GM23338 (cell line): ENCODE measurements at regions not wholly inside any gene's neighbourhood (a gene's known extent, or its start where the extent isn't known, plus 50 kb on each side); places are given as distances from the start of the nearest gene placed in this dataset.
A peak's percentile ranks its signal among the peaks of the same experiment; 100 is the strongest.

ENCODE experiments used
- ATAC-seq: fragments of 200-7000 bp; cut with Tn5 transposase; 3 replicates; pipeline ENCODE4 v1.9.1; 2020
- DNase-seq: peaks from one replicate; pipeline ENCODE4 v3.0.0-alpha.2; 2015; ENCODE audit warnings: low spot score
- H2AFZ ChIP-seq: fragments of 200-600 bp; sonication (generic); 2 replicates; pipeline ENCODE4 v1.8.0; 2016; ENCODE audit warnings: antibody characterized with exemption, mild to moderate bottlenecking, moderate library complexity
- H3F3A ChIP-seq: fragments of 200-600 bp; sonication (generic); replicated peaks from 2 replicates; pipeline ENCODE4 v1.8.0; 2017; ENCODE audit warnings: antibody characterized with exemption, mixed run types, low read depth
- H3K27ac ChIP-seq: fragments of 200-600 bp; sonication (generic); 2 replicates; pipeline ENCODE4 v1.6.1; 2016; ENCODE audit warnings: low read depth
- H3K27me3 ChIP-seq: fragments of 200-600 bp; sonication (generic); 2 replicates; pipeline ENCODE4 v1.8.0; 2016; ENCODE audit warnings: mild to moderate bottlenecking, mixed run types, moderate library complexity; ENCODE audit not compliant: insufficient read depth
- H3K36me3 ChIP-seq: fragments of 200-600 bp; sonication (generic); 2 replicates; pipeline ENCODE4 v1.8.0; 2016; ENCODE audit warnings: mild to moderate bottlenecking; ENCODE audit not compliant: insufficient read depth
- H3K4me1 ChIP-seq: fragments of 200-600 bp; sonication (generic); 2 replicates; pipeline ENCODE4 v1.8.0; 2016; ENCODE audit warnings: mild to moderate bottlenecking, moderate library complexity; ENCODE audit not compliant: insufficient read depth
- H3K4me2 ChIP-seq: fragments of 200-600 bp; sonication (generic); 2 replicates; pipeline ENCODE4 v1.7.1; 2017; ENCODE audit warnings: mixed run types
- H3K4me3 ChIP-seq: fragments of 200-600 bp; sonication (generic); 2 replicates; pipeline ENCODE4 v1.6.1; 2016; ENCODE audit warnings: mixed run types
- H3K79me2 ChIP-seq: fragments of 200-600 bp; sonication (generic); replicated peaks from 2 replicates; pipeline ENCODE4 v1.8.0; 2017; ENCODE audit warnings: mild to moderate bottlenecking; ENCODE audit not compliant: insufficient read depth
- H3K9me2 ChIP-seq: fragments of 200-600 bp; sonication (generic); 2 replicates; pipeline ENCODE4 v1.8.0; 2017; ENCODE audit not compliant: insufficient read depth
- H4K20me1 ChIP-seq: fragments of 200-600 bp; sonication (generic); replicated peaks from 2 replicates; pipeline ENCODE4 v1.8.0; 2017; ENCODE audit warnings: mild to moderate bottlenecking; ENCODE audit not compliant: insufficient read depth
- H3K27ac Mint-ChIP-seq: 2 replicates; pipeline ENCODE4 v1.8.0; 2020; ENCODE audit warnings: inconsistent platforms, mild to moderate bottlenecking, moderate library complexity, mixed read lengths
- H3K27me3 Mint-ChIP-seq: 3 replicates; pipeline ENCODE4 v1.8.0; 2022; ENCODE audit warnings: low read depth, mild to moderate bottlenecking, moderate library complexity, mixed read lengths, inconsistent platforms; ENCODE audit not compliant: insufficient read depth, poor library complexity
- H3K36me3 Mint-ChIP-seq: 3 replicates; pipeline ENCODE4 v1.8.0; 2021; ENCODE audit warnings: low read depth, mild to moderate bottlenecking, inconsistent platforms, moderate library complexity, mixed read lengths
- H3K4me1 Mint-ChIP-seq: 3 replicates; pipeline ENCODE4 v1.8.0; 2020; ENCODE audit warnings: mild to moderate bottlenecking, inconsistent platforms, mixed read lengths
- H3K4me3 Mint-ChIP-seq: 3 replicates; pipeline ENCODE4 v1.8.0; 2021; ENCODE audit warnings: moderate library complexity, mild to moderate bottlenecking, inconsistent platforms, mixed read lengths
- H3K9me3 Mint-ChIP-seq: 3 replicates; pipeline ENCODE4 v1.8.0; 2020; ENCODE audit warnings: moderate library complexity, mild to moderate bottlenecking, inconsistent platforms, mixed read lengths
- CREB1 ChIP-seq: fragments of 250-450 bp; sonication (Bioruptor Pico); IDR thresholded peaks from 2 replicates; pipeline ENCODE4 v1.5.0; 2020; ENCODE audit warnings: low read depth, mild to moderate bottlenecking, moderate library complexity
- EZH2 ChIP-seq: fragments of 200-600 bp; sonication (generic); IDR thresholded peaks from one replicate; pipeline ENCODE4 v1.8.0; 2017; ENCODE audit warnings: antibody characterized with exemption, mild to moderate bottlenecking, low read depth; ENCODE audit not compliant: unreplicated experiment
- EZH2phosphoT487 ChIP-seq: fragments of 200-600 bp; sonication (generic); IDR thresholded peaks from one replicate; pipeline ENCODE4 v1.8.1; 2018; ENCODE audit warnings: antibody characterized with exemption; ENCODE audit not compliant: unreplicated experiment
- NANOG ChIP-seq: IDR thresholded peaks from 2 replicates; pipeline ENCODE4 v1.6.1; 2016; ENCODE audit warnings: antibody characterized with exemption, borderline replicate concordance
- POLR2AphosphoS5 ChIP-seq: IDR thresholded peaks from 2 replicates; pipeline ENCODE4 v1.6.1; 2016; ENCODE audit warnings: antibody characterized with exemption, low read depth
- TF ChIP-seq, protein P1 (sequence below): IDR thresholded peaks from one replicate; pipeline ENCODE4 v1.6.1; 2018; ENCODE audit warnings: antibody characterized with exemption; ENCODE audit not compliant: unreplicated experiment
- TF ChIP-seq, protein P2 (sequence below), 2 experiments: fragments of 200-600 bp in 1 of 2; sonication (generic) in 1 of 2; conservative IDR thresholded peaks; 2 replicates each; pipeline versions ENCODE4 v1.5.1 to v1.6.1; 2016 to 2017; ENCODE audit warnings: antibody characterized with exemption in 2 of 2, low read depth in 2 of 2, mild to moderate bottlenecking in 2 of 2, moderate library complexity in 1 of 2
- TF ChIP-seq, protein P3 (sequence below): fragments of 250-450 bp; sonication (Bioruptor Pico); IDR thresholded peaks from 2 replicates; pipeline ENCODE4 v1.5.0; 2020; ENCODE audit warnings: mild to moderate bottlenecking, moderate library complexity

DNA sequence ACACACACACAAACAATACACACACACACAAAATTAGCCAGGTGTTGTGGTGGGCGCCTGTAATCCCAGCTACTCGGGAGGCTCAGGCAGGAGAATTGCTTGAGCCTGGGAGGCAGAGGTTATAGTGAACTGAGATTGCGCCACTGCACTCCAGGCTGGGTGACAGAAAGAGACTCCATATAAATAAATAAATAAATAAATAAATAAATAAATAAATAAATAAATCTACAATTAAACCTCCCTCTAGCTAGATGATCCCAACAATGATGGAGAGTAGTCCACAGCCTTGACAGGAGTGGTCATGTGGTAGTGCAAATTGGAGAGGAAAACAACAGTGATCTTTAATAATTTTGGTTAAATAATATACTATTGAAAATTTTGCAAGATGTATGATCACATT, 1739.0 kb upstream of the C9orf72 start:
- Histone ChIP-seq H3K27me3 (no peaks in the 10 kb centered on the region), H3K27ac (no peak overlapping the region), H3K9me2 (no peaks in the 10 kb centered on the region), H3K4me1 (no peaks in the 10 kb centered on the region), H3F3A (no peaks in the 10 kb centered on the region), H3K36me3 (no peaks in the 10 kb centered on the region), H3K79me2 (no peaks in the 10 kb centered on the region), H2AFZ (no peak overlapping the region), H3K4me3 (no peak overlapping the region), H4K20me1 (no peaks in the 10 kb centered on the region), H3K4me2 (no peak overlapping the region)
- ATAC-seq (no peak), DNase-seq (no peak)
- TF ChIP-seq EZH2 (no peak), NANOG (no peak), EZH2phosphoT487 (no peak), POLR2AphosphoS5 (no peak)
- TF ChIP-seq, protein P1, sequence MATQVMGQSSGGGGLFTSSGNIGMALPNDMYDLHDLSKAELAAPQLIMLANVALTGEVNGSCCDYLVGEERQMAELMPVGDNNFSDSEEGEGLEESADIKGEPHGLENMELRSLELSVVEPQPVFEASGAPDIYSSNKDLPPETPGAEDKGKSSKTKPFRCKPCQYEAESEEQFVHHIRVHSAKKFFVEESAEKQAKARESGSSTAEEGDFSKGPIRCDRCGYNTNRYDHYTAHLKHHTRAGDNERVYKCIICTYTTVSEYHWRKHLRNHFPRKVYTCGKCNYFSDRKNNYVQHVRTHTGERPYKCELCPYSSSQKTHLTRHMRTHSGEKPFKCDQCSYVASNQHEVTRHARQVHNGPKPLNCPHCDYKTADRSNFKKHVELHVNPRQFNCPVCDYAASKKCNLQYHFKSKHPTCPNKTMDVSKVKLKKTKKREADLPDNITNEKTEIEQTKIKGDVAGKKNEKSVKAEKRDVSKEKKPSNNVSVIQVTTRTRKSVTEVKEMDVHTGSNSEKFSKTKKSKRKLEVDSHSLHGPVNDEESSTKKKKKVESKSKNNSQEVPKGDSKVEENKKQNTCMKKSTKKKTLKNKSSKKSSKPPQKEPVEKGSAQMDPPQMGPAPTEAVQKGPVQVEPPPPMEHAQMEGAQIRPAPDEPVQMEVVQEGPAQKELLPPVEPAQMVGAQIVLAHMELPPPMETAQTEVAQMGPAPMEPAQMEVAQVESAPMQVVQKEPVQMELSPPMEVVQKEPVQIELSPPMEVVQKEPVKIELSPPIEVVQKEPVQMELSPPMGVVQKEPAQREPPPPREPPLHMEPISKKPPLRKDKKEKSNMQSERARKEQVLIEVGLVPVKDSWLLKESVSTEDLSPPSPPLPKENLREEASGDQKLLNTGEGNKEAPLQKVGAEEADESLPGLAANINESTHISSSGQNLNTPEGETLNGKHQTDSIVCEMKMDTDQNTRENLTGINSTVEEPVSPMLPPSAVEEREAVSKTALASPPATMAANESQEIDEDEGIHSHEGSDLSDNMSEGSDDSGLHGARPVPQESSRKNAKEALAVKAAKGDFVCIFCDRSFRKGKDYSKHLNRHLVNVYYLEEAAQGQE, result no peak
- TF ChIP-seq, protein P2, sequence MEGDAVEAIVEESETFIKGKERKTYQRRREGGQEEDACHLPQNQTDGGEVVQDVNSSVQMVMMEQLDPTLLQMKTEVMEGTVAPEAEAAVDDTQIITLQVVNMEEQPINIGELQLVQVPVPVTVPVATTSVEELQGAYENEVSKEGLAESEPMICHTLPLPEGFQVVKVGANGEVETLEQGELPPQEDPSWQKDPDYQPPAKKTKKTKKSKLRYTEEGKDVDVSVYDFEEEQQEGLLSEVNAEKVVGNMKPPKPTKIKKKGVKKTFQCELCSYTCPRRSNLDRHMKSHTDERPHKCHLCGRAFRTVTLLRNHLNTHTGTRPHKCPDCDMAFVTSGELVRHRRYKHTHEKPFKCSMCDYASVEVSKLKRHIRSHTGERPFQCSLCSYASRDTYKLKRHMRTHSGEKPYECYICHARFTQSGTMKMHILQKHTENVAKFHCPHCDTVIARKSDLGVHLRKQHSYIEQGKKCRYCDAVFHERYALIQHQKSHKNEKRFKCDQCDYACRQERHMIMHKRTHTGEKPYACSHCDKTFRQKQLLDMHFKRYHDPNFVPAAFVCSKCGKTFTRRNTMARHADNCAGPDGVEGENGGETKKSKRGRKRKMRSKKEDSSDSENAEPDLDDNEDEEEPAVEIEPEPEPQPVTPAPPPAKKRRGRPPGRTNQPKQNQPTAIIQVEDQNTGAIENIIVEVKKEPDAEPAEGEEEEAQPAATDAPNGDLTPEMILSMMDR (conservative IDR thresholded peaks at IDR 0.05; ENCODE audit: low read depth in 2 of 2), result no peak
- no peaks in the 10 kb centered on the region for H3K4me1 Mint-ChIP-seq
- H3K27me3 Mint-ChIP-seq, result no peaks in the 10 kb centered on the region
- no peak overlapping the region for H3K4me3 Mint-ChIP-seq
- H3K27ac Mint-ChIP-seq, result no peak overlapping the region
- no peaks in the 10 kb centered on the region for H3K36me3 Mint-ChIP-seq
- H3K9me3 Mint-ChIP-seq, result no peaks in the 10 kb centered on the region

DNA sequence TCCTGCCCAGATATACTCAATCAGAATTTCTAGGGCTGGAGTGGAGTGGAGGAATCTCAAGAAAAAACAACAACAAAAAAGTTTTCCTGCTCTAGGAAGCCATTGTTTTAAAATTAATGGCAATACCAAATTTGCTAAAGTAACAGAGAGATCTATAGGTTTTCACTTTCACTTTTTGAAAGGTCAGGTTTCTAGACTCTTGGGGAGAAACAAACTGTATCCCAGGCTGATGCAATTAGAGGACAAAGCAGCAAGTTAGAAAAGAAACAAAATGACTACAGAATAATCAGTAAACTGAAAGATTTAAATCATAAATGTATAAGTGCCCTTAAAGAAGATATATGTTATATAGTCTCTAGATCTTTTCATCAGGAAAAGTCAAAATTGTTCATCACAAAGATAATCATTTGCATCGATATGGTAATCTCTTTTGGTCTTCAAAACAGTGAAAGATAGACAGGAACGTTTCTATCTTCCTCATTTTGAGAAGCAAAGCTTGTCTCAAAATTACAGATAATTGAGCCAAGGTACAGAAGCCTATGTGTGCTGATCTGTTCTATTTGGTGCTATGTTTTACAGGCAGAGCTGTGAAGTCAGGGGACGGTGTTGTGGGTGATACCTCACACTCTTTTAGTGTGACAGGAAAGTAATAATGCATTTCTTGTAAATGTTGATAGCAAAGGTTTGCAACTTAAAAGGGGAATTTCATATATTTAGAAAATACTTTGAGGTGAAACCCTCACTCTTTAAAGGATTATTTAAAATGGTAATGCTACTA, 1746.6 kb upstream of the C9orf72 start:
- Histone ChIP-seq H3K79me2 (no peaks in the 10 kb centered on the region), H3K27ac (no peak overlapping the region), H3K4me3 (no peak overlapping the region), H3K27me3 (no peaks in the 10 kb centered on the region), H3F3A (no peaks in the 10 kb centered on the region), H3K4me1 (peaks cover 11% of the 10 kb centered on the region), H2AFZ (no peak overlapping the region), H3K36me3 (no peaks in the 10 kb centered on the region), H4K20me1 (no peaks in the 10 kb centered on the region), H3K4me2 (no peak overlapping the region), H3K9me2 (no peaks in the 10 kb centered on the region)
- Mint-ChIP-seq H3K27ac (peak overlapping the region; percentile 66), H3K4me3 (no peak overlapping the region), H3K36me3 (no peaks in the 10 kb centered on the region), H3K9me3 (no peaks in the 10 kb centered on the region), H3K27me3 (peaks cover 3% of the 10 kb centered on the region), H3K4me1 (peaks cover 24% of the 10 kb centered on the region)
- DNase-seq (no peak), ATAC-seq (no peak)
- TF ChIP-seq, protein P3, sequence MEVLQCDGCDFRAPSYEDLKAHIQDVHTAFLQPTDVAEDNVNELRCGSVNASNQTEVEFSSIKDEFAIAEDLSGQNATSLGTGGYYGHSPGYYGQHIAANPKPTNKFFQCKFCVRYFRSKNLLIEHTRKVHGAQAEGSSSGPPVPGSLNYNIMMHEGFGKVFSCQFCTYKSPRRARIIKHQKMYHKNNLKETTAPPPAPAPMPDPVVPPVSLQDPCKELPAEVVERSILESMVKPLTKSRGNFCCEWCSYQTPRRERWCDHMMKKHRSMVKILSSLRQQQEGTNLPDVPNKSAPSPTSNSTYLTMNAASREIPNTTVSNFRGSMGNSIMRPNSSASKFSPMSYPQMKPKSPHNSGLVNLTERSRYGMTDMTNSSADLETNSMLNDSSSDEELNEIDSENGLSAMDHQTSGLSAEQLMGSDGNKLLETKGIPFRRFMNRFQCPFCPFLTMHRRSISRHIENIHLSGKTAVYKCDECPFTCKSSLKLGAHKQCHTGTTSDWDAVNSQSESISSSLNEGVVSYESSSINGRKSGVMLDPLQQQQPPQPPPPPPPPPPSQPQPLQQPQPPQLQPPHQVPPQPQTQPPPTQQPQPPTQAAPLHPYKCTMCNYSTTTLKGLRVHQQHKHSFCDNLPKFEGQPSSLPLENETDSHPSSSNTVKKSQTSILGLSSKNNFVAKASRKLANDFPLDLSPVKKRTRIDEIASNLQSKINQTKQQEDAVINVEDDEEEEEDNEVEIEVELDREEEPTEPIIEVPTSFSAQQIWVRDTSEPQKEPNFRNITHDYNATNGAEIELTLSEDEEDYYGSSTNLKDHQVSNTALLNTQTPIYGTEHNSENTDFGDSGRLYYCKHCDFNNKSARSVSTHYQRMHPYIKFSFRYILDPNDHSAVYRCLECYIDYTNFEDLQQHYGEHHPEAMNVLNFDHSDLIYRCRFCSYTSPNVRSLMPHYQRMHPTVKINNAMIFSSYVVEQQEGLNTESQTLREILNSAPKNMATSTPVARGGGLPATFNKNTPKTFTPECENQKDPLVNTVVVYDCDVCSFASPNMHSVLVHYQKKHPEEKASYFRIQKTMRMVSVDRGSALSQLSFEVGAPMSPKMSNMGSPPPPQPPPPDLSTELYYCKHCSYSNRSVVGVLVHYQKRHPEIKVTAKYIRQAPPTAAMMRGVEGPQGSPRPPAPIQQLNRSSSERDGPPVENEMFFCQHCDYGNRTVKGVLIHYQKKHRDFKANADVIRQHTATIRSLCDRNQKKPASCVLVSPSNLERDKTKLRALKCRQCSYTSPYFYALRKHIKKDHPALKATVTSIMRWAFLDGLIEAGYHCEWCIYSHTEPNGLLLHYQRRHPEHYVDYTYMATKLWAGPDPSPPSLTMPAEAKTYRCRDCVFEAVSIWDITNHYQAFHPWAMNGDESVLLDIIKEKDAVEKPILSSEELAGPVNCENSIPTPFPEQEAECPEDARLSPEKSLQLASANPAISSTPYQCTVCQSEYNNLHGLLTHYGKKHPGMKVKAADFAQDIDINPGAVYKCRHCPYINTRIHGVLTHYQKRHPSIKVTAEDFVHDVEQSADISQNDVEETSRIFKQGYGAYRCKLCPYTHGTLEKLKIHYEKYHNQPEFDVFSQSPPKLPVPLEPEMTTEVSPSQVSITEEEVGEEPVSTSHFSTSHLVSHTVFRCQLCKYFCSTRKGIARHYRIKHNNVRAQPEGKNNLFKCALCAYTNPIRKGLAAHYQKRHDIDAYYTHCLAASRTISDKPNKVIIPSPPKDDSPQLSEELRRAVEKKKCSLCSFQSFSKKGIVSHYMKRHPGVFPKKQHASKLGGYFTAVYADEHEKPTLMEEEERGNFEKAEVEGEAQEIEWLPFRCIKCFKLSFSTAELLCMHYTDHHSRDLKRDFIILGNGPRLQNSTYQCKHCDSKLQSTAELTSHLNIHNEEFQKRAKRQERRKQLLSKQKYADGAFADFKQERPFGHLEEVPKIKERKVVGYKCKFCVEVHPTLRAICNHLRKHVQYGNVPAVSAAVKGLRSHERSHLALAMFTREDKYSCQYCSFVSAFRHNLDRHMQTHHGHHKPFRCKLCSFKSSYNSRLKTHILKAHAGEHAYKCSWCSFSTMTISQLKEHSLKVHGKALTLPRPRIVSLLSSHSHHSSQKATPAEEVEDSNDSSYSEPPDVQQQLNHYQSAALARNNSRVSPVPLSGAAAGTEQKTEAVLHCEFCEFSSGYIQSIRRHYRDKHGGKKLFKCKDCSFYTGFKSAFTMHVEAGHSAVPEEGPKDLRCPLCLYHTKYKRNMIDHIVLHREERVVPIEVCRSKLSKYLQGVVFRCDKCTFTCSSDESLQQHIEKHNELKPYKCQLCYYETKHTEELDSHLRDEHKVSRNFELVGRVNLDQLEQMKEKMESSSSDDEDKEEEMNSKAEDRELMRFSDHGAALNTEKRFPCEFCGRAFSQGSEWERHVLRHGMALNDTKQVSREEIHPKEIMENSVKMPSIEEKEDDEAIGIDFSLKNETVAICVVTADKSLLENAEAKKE (CRISPR knock-in tag), result no peak
- no peak for TF ChIP-seq CREB1 (CRISPR knock-in tag)
- TF ChIP-seq POLR2AphosphoS5, result no peak
